ENCODE measurements at regions not wholly inside any gene's neighbourhood (a gene's known extent, or its start where the extent isn't known, plus 50 kb on each side); places are given as distances from the start of the nearest gene placed in this dataset.
A peak's percentile ranks its signal among the peaks of the same experiment; 100 is the strongest.

- DNase-seq = no peak
Observed at GRCh38 chr4:95998311-95998710, 158.4 kb downstream of the PDHA2 start.

GRCh38 chr4:96003951-96004740 lies 164.3 kb downstream of the PDHA2 start:
- no peak for DNase-seq

DNA sequence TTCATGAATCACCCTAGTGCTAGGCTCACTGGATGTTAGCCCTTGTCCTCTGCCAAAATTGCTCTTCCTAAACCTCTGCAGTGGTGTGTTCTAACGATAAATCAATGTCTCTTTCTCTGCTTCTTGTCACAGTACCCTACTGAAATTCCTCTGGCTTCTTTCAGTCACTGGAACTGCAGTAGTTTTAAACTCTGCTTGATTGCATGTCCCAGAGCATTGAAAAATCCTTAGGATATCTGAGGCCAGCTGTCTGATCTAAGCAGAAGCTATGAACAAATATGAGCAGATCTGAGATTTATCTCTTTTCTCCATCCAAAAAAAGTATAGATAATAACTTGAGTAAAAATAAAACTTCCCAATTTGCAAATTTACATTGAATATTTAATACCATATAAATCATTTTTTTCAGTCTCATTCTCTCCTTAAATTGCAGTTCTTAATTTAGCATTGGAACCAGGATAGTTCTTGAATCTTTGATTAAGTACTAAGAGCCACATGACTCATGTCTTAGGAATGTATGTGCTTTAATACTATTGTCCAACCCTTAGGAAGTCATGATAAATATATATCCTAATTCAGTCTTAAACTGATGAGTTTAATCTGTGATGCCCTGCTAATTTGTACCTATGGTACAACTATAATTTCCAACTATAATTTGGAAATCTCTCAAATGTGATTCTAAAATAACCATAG lies 169.7 kb downstream of the PDHA2 start:
- no peak for DNase-seq

DNA sequence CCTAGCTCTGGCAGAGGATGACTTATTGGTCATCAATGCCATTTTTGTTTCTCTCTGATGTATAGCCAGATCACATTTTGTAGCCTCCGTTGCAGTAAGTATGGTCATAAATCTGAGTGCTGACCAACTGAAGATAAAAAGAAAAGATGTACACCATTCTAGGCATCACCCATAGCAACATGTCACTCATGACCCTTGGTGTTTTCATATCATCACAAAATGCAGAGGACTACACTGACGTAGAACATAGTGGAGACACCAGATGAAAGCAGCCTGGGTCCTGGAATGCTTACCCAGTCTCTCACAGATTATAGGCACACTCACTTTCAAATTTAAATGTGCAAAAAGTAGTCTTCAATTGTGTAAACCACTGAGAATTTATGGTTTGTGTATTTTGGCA lies 172.8 kb downstream of the PDHA2 start:
- DNase-seq = no peak

- DNase-seq = peak; percentile 0
Observed at GRCh38 chr4:96016634-96017299, 176.9 kb downstream of the PDHA2 start.

DNA sequence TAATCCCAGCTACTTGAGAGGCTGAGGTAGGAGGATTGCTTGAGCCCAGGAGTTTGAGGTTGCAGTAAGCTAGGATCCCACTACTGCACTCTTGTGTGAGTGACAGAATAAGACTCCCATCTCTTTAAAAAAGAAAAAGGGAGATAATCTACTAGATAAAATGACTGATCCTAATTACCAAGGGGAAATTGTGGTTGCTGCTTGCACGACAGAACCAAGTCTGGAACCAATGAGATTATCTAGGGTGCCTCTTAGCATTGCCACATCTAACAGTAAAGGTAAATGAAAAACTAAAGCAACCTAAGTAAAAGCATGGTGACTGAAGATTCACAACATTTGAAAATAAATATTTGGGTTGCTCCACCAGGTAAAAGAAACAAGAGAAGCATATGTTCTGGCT lies 185.1 kb downstream of the PDHA2 start:
- DNase-seq = no peak

DNA sequence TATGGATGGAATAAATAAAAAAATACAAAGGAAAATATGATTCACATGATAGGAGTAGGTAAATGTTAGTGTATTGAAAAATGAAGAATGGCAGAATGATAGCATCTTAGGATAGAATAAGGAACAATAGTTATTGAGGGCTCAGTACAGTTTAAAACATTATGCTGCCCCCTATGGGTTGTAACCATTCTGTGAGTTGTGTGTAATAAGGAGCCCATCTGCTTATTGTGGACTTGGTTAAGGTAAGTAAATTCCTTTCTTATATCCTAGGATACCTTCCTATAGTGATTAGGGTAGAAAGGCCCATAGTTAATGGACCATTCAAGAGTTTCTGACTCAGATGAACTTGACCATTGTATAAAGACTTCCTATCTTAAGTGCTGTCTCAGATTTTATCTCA lies 195.8 kb downstream of the PDHA2 start:
- peak; percentile 19 for DNase-seq

GRCh38 chr4:96036781-96037180 lies 196.9 kb downstream of the PDHA2 start:
- DNase-seq = no peak

- no peak for DNase-seq
Observed at GRCh38 chr4:96037705-96038104, 197.8 kb downstream of the PDHA2 start.

GRCh38 chr4:96039217-96039616 lies 199.3 kb downstream of the PDHA2 start:
- DNase-seq = no peak

GRCh38 chr4:96039803-96040436 lies 200.0 kb downstream of the PDHA2 start:
- no peak for DNase-seq

DNA sequence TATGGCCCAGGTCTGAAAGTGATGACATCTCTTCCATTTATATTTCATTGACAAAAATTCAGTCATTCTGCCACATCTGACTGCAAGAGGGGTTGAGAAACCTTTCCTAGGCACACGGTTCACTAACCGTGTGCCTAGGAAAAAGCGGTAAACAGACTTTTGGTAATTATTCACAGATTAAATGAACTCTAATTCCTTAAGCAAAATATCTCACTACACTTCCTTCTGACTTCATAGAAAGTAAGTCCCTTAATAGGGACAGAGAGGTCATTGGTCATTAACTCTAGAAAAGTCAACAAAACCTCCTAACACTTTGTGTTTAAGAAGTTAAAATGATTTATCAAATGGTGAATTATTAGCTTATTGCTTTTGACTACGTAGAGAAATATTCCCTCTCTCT lies 205.1 kb downstream of the PDHA2 start:
- DNase-seq = no peak

DNA sequence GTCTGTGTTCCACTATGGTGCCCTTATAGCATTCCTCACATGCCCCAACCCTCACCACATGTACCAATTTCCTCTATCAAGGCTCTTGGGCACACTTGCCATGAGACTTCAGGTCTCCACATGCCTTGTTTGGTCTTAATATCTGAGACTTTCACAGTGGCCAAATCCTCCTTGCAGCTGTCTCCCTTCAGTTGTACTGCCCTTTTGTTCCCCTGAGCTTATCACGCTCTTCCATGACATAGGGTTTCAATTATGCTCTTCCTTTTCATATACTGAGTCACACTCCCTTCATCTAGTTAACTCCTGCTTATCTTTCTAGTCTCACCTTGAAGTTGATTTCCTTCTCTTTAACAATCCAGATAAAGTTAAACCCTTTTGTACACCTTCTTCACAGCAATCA lies 212.9 kb downstream of the PDHA2 start:
- no peak for DNase-seq

GRCh38 chr4:96056346-96056934 lies 216.5 kb downstream of the PDHA2 start:
- DNase-seq = no peak

- DNase-seq = no peak
Observed at GRCh38 chr4:96063639-96064038, 223.7 kb downstream of the PDHA2 start.

- no peak for DNase-seq
Observed at GRCh38 chr4:96073461-96073860, 233.6 kb downstream of the PDHA2 start.

DNA sequence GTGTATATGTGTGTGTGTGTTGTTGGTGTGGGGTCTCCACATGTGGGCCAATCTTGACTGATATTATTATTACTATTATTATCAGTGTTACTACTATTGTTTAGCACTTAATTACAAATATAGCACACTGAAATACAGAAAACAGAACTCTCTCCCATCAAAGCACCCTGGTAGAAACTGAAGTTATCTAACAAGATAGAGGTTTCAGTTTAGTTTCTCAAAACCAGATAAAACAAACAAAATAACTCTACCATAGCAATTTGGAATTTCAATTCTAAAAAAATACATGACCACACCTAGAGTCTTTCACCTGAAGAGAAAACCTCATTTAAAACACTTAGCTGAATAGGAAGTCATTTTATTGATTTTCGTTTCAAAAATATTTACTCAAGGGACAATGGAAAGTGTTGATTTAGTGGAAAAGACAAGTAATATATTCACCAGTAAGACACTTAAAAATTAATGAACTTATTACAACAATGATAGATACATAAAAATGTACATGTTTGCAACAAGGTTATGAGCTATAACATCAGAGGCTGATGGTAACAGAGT lies 252.3 kb downstream of the PDHA2 start:
- DNase-seq = no peak

GRCh38 chr4:96093057-96093456 lies 253.2 kb downstream of the PDHA2 start:
- DNase-seq = no peak

GRCh38 chr4:96093563-96093962 lies 253.7 kb downstream of the PDHA2 start:
- no peak for DNase-seq

- DNase-seq = no peak
Observed at GRCh38 chr4:96094183-96094582, 254.3 kb downstream of the PDHA2 start.

GRCh38 chr4:96097040-96097607 lies 257.2 kb downstream of the PDHA2 start:
- DNase-seq = no peak

- no peak for DNase-seq
Observed at GRCh38 chr4:96097693-96098092, 257.8 kb downstream of the PDHA2 start.

Data from inflammatory macrophage treated with lipopolysaccharide for 4 hours (primary cell).